NCI-H226 (cell line): ENCODE measurements at regions not wholly inside any gene's neighbourhood (a gene's known extent, or its start where the extent isn't known, plus 50 kb on each side); places are given as distances from the start of the nearest gene placed in this dataset.
"Not testable (repeated sequence)": the region's sequence is repeated elsewhere in the genome, so short reads cannot be mapped to it uniquely, and the experiment has no call there.

Source experiments
- DNase-seq: peaks from one replicate; pipeline ENCODE4 v3.0.0-alpha.2; 2015

DNA sequence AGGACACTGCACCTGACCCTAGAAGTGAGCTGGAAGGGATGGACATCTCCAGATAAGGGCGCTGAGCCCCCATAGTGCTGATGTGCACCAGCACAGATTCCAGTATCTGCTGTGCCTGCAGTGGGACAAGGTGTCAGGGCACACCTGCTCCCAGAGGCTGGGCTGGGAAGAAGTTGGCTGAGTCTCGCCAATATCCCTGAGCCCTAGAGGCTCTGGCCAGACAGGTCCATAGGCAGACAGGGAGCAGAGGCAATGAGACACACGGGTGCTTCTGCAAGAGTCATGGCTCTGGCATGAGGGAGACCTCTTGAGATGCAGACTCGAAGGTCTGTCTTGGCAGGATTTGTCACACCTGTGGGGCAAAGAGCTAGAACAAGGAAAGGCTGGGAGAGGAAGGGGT lies 1321.5 kb downstream of the UQCRFS1 start:
- DNase-seq, result no peak

DNA sequence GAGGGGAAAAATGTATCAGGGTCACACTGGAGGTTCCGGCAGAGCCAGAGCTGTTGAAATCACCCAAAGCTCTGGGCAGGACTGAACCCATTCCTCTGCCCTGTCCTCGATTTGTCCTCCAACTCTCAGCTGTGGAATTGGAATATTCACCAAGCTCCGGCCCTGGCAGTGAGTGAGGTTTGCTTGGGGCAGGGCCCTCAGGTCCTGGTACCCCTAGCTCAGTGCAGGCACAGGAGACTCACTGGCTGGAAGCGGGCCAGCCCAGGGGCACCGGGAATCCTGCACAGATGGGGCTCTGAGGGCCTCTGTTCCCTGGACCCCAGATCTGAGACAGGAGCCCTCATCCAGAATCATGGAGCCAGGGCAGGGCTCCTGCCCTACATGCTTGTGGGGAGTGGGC lies 1322.3 kb downstream of the UQCRFS1 start:
- DNase-seq, result no peak

DNA sequence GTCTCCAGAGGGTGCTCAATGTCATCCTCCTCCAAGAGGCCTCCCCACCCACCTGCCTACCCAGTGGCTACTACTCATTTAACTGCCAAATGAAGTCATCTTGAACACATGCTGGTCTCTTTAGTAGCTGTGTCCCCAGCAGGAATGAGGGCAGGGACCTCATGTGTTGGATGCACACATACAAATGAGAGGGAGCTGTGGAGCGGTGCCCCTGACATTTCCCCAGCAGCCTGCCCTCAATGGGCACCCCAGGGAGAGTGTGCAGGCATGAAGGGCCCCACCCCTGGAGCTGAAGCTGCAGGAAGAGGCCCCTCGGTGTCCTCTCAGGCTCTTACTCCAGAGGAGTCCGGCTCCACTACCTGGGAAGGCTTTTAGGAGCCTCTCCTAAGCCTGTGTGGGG lies 1322.7 kb downstream of the UQCRFS1 start:
- DNase-seq, result no peak

DNA sequence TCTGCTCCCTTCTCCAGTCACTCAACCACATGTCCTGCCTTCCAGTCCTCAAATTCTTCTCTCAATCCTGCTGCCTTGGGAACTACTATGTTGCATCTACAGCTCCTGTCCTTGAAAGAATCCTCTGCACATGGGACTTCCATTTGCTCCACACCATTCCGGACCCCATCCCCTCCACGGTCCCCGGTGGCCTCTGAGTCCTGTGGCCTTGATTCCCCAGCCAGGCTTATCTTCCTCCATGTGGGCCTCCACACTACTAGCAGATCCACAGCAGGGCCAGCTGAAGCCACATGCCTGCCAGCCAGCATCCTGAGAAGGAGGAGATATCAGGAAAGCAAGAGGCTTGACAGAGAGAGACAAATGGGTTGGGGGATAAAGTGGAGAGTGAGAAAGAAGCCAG lies 1323.8 kb downstream of the UQCRFS1 start:
- no peak for DNase-seq

DNA sequence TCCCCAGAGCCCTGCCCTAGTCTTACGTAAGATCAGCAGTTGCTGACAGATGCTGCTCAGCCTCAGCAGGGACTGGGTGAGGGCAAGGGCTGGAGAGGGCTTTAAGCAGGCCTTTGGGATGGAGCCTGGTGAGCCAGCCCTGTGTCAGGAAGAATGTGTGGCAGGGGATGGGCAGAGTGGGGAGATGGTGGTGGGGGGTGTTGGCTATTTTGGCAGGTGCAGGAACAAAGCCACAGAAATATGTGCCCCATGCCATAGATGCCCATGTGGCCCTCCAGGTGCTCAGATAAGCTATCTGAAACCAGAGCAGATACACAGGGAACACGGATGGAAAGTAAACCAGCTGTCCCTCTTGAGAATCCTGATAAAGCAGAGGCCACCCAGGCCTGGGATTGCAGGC lies 1325.0 kb downstream of the UQCRFS1 start:
- no peak for DNase-seq

DNA sequence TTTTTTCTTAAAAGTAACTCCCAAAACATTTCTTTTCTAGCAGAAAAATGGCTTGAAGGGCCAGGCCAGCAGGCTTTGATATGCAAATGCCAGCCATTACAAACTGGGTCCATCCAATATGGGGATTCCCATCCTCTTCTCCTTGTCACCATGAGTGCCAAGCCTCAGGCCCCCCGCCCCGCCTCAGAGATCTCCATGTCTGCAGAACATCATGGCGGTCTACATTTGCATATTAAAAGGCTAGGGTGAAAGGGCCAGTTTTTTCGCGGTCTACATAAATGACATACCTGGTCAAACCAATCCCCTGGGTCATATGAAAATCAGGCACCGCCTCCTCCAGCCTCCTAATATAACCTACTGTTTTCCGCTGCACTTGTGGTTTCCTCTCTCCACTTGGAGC lies 1327.6 kb downstream of the UQCRFS1 start:
- DNase-seq, result no peak

DNA sequence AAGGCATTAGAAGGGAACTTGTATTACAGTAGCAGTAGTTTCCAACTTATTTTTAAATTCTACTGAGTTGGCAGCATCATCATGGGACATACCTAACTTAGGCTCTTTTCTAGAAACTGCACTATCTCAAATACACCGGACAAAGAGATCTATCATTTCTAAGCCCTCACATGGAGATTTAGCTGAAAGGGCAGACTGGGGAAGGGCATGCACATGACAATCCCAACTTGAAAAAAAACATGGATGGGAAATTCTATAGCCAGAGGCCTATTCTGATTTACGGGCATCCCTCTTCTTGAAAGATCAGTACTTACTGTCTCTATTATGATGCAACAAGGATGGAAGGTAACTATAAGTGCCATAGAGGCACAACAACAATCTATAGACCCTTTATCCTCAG lies 1328.6 kb downstream of the UQCRFS1 start:
- DNase-seq, result no peak

DNA sequence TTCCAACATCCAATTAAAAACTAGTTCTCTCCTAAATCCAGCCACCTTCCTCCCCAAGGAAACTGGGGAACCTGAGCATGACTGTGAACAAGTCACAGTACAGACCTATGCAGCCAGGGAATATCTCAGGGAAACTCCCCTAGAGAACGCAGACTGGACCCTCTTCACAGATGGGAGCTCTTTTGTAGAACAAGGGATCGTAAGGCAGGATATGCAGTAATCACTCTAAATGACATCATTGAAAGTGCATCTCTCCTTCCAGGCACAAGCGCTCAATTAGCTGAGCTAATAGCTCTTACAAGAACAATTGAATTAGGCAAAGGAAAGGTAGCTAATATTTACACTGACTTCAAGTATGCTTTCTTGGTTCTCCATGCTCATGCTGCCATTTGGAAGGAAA lies 1331.7 kb downstream of the UQCRFS1 start:
- DNase-seq, result no peak

DNA sequence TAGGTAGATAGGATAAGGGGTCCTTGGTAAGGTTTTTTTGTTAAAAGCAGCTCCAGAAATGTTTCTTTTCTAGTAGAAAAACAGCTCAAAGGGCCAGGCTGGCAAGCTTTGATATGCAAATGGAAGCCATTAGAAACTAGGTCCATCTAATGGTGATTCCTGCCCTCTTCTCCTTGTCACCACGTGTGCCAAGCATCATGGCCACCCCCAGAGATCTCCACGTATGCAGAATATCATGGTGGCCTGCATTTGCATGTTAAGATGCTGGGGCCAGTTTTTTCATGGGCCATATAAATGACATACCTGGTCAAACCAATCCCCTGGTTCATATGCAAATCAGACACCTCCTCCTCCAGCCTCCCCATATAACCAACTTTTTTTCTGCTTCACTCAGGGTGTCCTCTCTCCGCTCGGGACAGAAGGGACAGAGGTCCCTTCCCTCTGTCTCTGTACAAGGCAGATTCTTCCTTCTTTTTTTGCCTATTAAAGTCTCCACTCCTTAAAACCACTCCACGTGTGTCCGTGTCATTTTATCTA lies 1335.9 kb downstream of the UQCRFS1 start:
- no peak for DNase-seq

DNA sequence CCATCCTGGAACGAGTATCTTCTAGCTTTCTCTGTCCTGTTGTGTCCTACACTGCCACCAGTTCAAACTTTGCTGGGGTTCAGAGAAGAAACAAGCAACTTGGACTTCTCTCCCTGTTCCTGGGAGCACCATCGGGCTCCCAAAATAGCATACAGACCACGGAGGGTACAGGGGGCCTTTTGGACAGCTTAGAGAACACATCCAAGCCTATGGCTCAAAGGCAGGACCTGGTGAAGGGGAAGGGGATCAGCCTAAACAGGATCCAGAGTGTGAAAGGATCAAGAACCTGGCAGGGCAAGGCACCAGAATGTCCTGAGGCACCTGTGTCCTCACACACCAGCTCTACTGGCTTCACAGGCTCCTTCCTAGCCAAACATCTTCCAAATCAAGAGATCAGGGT lies 1336.5 kb downstream of the UQCRFS1 start:
- no peak for DNase-seq

DNA sequence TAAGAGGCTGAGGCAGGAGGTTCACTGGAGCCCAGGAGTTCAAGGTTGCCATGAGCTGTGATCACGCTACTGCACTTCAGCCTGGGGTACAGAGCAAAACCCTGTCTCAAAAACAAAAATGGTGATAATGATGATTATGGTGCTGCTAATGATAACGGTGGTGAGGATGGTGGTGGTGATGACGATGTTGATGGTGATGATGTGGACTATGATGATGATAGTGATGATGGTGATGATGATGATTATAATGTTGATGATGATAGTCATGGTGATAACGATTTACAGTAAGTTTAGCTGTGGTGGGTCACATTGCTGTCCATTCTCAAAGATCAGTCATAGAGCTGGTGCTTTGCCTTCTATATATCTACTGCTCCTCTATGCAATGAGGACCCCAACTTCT lies 1340.6 kb downstream of the UQCRFS1 start:
- DNase-seq, result no peak

DNA sequence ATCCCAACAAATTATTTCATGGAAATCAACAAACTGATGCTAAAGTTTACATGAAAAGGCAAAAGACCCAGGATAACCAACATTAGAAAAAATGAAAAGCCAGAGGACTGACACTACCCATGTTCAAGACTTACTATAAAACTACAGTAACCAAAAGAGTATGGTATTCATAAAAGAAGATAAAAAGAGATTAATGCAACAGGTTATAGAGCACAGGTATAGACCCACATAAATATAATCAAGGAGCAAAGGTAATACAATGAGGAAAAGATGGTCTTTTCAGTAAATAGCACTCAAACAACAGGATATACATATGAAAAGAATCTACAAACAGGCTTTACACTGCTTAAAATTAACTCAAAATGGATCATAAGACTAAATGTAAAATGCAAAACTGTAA lies 1342.7 kb downstream of the UQCRFS1 start:
- DNase-seq, result no peak

DNA sequence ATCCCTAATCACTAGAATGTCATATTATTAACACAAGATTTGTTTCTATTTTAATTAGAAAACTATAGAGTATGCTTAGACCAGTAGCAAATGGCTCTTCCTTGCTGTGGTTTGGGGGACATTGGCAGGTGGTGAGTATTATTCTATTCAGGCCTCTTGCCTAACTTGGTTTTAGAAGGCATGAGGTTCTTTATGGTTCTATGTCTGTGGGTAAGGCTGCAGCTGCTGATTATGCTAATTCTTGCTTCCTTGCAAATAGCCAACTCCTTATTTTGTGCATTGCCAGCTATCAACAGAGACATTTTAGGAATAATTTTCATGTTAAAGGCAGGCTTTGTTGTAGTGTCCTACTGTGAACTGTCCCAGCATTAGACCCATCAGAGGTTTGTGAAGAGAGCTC lies 1344.9 kb downstream of the UQCRFS1 start:
- DNase-seq, result no peak

DNA sequence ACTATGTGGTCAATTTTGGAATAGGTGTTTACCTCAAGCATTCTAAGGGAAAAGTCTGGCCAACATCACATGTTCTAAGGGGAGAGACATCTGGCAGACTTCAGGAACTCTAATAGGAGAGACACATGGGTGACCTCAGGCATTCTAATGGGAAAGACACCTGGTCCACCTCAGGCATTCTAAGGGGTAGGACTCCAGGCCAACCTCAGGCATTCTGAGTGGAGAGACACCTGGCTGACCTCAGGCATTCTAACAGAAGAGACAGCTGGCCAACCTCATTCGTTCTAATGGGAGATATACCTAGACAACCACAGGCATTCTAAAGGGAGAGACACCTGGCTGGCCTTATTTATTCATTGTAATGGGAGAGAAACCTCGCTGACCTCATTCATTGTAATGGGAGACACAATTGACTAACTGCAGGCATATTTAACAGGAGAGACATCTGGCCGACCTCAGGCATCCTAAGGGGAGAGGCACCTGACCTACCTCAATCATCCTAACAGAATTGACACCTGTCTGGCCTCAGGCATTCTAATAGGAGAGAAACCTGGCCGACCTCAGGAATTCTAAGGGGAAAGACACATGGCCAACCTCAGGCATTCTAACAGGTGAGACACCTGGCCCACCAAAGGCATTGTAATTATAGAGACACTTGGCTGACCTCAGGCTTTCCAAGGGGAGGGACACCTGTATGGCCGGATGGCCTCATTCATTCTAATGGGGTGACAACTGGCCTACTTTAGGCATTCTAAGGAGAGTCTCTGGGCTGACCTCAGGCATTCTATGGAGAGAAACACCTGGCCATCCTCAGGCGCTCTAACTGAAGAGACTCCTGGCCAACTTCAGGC lies 1346.8 kb downstream of the UQCRFS1 start:
- no peak for DNase-seq

DNA sequence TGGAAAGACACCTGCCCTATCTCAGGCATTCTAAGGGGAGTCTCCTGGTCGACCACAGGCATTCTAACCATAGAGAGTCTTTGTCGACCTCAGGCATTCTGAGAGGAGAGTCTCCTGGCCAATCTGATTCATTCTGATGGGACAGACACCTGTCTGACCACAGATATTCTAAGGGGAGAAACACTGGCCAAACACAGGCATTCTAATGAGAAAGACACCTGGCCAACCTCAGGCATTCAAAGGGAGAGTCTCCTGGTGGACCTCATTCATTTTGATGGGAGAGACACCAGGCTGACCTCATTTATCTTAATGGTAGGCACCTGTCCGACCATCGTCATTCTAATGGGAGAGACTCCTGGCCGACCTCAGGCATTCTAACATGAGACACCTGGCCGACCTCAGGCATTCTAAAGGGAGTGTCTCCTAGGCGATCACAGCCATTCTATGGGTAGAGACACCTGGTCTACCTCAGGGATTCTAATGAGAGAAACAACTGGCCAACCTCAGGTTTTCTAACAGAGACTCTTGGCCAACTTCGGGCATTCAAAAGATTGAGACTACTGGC lies 1351.5 kb downstream of the UQCRFS1 start:
- no peak for DNase-seq

DNA sequence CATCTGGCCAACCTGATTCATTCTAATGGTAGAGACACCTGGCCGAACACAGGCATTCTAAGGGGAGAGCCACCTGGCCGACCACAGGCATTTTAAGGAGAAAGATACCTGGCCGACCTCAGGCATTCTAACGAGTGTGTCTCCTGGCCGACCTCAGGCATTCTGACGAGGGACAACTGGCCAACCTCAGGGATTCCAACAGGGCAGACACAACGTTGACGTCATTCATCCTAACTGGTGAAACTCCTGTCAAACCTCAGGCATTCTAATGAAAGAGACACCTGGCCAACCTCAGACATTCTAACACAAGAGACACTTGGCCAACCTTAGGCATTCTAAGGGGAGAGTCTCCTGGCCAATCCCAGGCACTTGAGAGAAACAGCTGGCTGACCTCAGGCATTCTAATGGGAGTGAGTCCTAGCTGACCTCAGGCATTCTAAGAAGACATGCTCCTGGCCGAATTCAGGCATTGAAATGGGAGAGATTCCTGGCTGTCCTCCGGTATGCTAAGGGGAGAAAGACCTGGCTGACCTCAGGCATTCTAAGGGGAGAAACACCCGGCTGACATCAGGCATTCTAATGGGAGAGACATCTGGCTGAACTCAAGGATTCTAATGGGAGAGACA lies 1352.5 kb downstream of the UQCRFS1 start:
- DNase-seq, result no peak

DNA sequence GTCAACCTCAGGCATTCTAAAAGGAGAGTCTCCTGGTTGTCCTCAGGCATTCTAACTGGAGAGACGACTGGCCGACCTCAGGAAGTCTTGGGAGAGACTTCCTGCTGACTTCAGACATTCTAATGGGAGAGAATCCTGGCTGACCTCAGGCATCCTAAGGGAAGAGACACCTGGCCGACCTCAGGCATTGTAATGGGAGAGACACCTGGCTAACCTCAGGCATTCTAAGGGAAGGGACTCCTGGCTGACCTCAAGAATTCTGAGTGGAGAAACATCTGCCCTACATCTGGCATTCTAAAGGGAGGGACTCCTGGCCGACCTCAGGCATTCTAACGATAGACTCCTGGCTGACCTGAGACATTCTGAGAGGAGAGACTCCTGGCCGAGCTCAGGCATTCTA lies 1353.3 kb downstream of the UQCRFS1 start:
- DNase-seq, result no peak

DNA sequence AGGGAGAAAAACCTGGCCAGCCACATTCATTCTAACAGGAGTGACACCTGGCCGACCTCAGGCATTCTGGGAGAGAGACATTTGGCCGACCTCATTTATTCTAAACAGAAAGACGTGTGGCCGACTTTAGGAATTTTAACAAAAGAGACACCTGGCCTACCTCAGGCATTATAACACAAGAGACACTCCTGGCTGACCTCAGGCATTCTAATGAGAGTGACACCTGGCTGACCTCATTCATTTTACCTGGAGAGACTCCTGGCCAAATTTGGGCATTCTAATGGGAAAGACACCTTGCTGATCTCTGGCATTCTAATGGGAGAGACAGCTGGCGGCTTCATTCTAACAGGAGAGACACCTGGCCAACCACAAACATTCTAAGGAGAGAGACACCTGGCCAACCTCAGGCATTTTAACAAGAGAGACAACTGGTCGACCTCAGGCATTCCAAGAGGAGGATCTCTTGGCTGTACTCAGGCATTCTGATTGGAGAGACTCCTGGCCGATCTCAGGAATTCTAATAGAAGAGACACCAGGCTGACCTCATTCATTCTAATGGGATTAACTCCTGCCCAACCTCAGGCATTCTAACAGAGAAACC lies 1353.9 kb downstream of the UQCRFS1 start:
- DNase-seq, result no peak

DNA sequence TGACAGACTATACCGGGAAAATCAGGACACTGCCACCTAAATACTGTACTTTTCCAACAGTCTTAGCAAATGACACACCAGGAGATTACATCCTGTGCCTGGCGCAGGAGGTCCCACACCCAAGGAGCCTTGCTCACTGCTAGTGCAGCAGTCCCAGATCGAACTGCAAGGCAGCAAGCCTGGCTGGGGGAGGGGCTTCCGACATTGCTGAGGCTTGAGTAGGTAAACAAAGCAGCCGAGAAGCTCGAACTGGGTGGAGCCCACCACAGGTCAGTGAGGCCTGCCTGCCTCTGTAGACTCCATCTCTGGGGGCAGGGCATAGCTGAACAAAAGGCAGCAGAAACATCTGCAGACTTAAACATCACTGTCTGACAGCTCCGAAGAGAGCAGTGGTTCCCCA lies 1360.0 kb downstream of the UQCRFS1 start:
- not testable (repeated sequence) for DNase-seq

DNA sequence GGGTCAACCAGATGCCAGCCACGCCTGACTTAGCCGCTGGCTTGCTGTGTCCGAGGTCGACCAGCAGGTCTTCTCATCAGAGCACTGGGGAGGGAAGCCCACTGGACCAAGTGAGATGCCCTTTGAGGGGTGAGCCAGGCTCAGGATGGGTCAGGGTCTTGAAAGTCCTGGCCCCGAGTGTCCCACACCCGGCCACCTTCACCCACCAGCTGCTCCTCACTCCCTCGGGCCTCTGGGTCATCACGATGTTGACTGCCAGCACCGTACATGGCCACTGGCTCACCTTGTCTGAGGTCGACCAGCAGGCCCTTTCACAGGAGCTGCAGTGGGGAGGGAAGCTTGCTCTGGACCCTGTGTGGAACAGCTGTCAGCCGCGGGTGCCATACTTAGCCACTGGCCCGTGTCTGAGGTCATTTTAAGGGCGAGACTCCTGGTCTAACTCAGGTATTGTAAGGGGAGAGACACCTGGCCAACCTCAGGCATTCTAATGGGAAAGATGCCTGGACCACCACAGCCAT lies 1361.3 kb downstream of the UQCRFS1 start:
- no peak for DNase-seq

DNA sequence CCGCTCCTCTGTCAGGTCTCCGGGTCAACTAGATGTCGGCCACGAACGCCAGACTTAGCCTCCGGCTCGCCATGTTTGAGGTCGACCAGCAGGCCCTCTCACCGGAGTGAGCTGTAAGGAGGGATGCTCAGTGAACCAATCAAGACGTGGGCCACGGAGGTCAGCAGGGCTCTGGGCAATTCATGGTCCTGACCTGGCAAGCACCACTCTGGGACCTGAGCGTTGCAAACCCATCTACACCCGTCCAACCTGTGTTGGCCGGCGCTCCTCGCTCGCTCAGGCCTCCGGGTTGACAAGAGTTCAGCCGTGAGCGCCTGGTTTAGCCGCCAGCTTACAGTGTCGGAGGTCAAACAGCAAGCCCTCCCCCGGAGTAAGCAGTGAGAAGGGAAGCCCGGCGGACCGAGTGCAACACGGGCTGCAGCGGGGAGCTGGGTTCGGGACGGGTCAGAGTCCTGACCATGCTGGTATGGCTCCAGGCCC lies 1361.9 kb downstream of the UQCRFS1 start:
- DNase-seq, result no peak

DNA sequence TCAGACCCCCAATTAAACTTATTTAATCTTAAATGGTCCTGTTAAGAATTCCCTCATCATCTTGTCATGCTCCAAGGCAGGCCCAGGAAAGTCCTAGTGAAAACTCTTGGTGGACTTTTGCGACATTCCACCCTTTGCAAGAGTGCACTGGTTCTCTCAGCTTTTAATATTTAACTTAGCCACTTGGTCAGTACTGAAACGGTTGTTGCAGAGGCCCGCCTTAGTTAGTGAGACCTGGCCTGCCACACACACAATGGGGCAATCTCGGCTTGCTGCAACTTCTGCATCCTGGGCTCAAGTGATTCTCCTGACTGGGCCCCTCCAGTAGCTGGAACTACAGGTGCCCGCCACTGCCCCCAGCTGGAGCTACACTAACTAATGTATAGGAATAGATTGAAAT lies 1366.0 kb downstream of the UQCRFS1 start:
- no peak for DNase-seq

DNA sequence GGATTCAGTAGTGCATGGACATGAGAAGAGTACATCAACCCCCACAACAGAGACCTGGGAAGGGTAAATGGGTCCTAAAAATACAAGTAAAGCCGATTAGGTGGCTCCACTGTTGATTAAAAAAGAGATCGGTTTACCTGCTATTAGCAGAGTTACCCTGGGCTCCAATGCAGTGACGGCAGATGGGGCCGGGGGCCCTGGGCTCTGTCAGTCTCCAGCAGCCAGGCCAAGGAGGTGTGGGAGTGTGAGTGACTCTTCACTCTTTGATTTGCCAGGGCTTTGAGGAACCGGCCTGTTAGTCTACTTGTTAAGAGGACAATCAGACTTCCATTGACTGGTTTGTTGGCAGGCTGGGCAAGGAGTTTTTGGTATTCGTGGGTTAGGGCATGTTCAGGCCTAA lies 1368.7 kb downstream of the UQCRFS1 start:
- DNase-seq, result no peak
